22Rv1 (cell line): ENCODE measurements at regions not wholly inside any gene's neighbourhood (a gene's known extent, or its start where the extent isn't known, plus 50 kb on each side); places are given as distances from the start of the nearest gene placed in this dataset.

Source experiments
- H3K27ac ChIP-seq: fragments of 450-650 bp; 2 replicates; pipeline ENCODE4 v1.5.1; 2017
- ZFX ChIP-seq: fragments of 450-650 bp; IDR thresholded peaks from 2 replicates; pipeline ENCODE4 v1.6.1; 2017; ENCODE audit warnings: antibody characterized with exemption, borderline replicate concordance
- TF ChIP-seq, protein P1 (sequence below): fragments of 450-650 bp; IDR thresholded peaks from 2 replicates; pipeline ENCODE4 v1.5.1; 2017; ENCODE audit warnings: mild to moderate bottlenecking

DNA sequence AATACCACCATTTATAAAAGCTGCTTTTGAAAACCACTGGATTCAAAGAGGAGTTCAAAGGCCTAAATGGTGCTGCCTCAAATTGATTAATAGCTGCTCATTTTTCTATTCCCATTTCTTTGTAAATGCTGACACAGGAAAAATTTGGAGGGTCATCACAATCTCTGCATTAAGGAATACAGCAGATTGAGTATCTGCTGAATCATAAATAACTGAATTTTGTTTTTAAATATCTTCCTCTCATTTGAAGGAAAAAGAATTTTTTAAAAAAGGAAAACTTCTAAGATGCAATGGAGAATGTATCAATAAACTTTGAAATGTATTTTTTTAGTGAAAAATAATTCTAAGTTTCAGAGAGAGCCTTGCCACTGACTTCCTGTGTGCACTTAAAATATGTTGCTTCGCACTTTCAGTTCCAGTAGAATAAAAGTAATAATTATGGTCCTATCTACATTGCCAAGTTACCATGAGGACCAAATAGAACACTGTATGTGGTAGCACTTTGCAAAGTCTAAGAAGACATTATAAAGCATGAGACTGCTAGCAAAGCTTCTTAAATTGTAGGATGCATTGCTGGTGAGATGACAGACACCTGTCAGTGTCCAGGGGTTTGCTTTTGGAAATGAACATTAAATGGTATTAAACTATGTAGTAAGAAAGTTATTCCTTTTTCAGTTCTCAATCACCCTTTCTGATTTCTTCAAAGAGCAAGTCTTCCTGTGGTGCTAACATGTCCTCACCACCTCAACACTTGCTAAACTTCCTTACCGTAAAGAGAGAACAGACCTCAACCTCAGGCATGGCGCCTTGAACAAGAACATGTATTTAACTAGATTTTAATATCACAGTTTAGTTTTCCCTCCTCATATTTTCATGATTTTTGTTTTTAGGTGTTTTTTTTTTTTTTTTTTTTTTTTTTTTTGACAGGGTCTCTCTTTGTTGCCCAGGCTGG, 555.1 kb downstream of the EBF1 start:
- TF ChIP-seq, protein P1, sequence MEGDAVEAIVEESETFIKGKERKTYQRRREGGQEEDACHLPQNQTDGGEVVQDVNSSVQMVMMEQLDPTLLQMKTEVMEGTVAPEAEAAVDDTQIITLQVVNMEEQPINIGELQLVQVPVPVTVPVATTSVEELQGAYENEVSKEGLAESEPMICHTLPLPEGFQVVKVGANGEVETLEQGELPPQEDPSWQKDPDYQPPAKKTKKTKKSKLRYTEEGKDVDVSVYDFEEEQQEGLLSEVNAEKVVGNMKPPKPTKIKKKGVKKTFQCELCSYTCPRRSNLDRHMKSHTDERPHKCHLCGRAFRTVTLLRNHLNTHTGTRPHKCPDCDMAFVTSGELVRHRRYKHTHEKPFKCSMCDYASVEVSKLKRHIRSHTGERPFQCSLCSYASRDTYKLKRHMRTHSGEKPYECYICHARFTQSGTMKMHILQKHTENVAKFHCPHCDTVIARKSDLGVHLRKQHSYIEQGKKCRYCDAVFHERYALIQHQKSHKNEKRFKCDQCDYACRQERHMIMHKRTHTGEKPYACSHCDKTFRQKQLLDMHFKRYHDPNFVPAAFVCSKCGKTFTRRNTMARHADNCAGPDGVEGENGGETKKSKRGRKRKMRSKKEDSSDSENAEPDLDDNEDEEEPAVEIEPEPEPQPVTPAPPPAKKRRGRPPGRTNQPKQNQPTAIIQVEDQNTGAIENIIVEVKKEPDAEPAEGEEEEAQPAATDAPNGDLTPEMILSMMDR = no peak
- TF ChIP-seq ZFX = no peak
- H3K27ac ChIP-seq = no peak overlapping the region

DNA sequence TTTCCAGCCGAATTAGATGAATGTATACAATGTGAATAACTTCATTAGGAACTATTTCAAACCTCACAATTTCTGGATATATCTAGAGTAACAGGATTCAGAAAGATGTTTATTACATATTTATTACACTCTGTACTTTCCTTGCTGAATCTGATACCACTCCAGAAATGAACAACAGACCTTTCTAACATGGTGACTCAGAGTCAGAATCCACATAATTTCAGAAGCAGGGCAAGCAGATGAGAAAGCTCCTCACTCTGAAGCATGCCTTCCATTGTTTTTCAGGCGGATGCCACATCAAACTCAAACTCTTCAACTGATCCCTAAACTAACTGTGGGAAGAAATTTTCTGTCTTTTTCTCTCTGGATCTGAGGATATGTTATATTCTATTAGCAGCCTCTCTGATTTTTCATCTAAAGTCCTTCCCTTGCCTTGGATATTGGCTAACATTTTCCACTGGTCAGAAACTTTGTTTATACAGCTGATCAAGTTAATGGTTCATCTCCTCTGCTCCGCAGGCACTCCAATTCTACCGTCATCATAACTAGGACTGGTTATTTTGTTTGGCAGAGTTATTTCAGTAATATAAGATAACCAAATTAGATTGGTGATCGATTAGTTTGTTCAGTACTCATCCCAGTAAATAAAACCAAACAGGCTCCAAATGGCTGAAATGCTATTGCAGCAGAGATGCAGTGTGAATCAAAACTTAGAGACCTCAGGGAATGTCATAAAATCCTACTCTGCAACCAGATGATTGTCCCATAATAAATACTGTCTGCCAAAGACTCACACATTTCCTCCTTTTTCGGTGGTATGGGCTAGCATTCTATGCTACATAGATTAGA, 556.0 kb downstream of the EBF1 start:
- no peak overlapping the region for H3K27ac ChIP-seq
- no peak for TF ChIP-seq ZFX

DNA sequence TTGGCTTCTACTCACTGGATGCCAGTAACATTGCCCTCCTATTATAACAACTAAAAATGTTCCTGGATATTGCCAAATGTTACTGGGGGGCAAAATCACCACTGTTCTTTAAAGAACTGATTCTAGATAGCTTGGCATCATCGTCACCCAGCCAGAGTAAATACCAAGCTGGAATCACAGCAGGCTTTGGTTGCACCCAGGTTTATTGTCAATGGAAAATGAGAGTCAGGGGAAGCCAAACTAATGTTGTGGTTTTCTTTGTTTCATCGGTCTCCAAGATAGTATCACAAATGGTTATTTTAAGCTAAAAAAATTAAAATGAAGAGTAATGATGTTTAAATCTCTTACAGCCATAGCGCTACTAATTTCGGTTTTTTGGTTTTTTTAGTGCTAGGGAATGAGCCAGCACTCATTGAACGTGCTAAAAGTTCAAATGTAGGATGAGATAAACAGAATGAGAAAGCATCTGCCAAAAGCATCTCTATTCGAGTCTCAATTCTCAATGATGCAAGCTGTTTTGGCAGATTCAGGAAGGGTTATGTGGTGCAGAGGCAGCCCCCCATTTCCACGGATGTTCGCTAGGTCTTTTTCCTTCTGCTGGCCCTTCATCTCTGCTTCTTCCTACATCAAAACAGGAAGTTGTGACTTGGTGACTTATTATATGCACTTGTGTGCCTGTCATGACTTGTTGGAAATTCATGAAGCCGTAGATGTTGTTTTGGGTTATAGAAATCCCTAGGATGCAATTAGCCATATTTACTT, 558.0 kb downstream of the EBF1 start:
- TF ChIP-seq ZFX = no peak
- TF ChIP-seq, protein P1 = no peak
- no peak overlapping the region for H3K27ac ChIP-seq

DNA sequence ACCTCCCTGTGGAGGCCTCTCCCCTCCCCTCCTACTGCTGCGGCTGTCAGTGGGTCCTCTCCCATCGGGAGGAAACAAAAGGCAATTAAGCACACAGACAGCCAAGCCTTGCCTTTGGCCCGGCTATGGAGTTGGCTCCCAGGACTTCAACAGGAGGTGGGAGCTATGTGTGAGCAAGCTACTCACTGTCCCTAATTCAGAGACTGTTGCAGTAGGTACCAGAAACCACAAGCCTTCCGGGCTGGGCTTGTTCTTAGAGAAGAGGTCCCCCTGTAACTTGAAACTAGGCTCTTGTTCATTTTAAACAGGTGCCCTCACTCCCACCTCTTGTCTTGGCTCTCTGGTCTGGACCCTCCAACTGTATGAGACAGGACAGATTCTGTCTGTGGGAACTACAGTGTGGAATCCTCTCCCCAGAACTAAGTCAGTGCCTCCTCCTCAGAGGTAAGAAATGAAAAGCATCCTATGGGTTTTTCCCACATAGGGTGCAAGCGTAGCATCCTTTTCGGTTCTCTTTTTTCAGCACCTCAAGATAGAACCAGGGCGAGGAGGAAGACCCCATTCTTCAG, 561.1 kb downstream of the EBF1 start:
- no peak overlapping the region for H3K27ac ChIP-seq
- TF ChIP-seq ZFX = no peak
- TF ChIP-seq, protein P1 = no peak

DNA sequence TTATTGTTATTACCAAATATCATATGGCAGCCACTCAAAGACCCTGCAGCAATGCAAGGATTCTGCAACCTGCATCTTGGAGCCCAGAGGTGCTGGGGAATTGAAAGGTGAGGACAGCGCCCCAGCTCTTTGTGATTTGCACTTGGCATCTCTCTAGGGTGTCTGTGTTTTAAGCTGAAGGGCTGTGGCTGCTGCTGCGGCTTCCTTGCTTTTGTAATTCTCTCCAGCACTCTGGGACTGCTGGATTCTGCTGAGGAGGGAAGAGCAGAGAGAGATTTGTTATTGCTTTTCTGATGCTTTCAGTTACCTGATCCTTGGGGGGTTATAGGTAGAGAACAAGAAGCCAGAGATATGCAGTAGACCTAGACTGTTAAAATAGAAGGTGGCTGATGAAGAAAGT, 562.4 kb downstream of the EBF1 start:
- TF ChIP-seq, protein P1 = no peak
- TF ChIP-seq ZFX = no peak
- no peak overlapping the region for H3K27ac ChIP-seq

DNA sequence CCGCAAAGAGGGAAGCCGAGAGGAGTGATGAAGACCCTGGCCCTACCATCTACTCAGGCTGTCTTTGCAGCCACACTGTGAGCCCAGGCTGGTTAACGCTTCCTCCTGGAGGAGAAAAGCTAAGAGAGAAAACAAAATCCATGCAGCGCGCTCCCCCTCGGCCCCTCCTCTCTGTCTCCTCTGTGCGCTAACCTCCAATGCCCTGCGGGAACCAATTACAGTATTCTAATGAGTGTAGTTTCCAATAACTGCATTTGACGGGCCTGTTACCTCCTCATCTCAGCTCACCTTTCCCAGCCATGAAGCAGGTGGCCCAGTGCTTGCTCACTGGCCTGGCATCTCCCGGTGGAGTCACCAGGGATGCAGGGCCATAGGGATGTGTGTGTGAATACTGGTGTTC, 565.5 kb downstream of the EBF1 start:
- TF ChIP-seq, protein P1 = no peak
- TF ChIP-seq ZFX = no peak

DNA sequence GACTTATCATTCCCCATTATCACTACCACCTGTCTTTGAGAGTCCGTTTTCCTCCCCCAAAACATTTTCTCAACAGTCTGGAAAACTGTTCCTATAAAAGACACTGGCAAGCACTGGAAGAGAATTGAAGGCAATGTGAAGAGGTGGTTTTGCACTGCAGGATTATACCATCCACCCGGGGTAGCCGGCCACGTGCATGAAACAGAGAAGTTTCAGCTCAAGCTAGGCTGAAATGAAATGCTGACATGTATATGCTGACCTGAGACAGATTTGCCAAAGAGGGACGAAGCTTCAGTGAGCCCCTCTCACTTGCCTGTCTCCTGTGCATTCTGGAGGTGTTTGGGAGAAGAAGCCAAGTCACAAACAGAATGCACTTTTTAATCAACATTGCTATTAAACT, 567.0 kb downstream of the EBF1 start:
- TF ChIP-seq ZFX = no peak
- TF ChIP-seq, protein P1 = no peak
- H3K27ac ChIP-seq = no peak overlapping the region

More for the DNA sequence above, 565.5 kb downstream of the EBF1 start:
- no peak overlapping the region for H3K27ac ChIP-seq
